SK-N-SH (cell line): ENCODE measurements at regions not wholly inside any gene's neighbourhood (a gene's known extent, or its start where the extent isn't known, plus 50 kb on each side); places are given as distances from the start of the nearest gene placed in this dataset.

Source experiments
- CHD2 ChIP-seq: fragments of 150-350 bp; IDR thresholded peaks from 2 replicates; pipeline ENCODE4 v1.6.1; 2018; ENCODE audit warnings: low read length; ENCODE audit not compliant: partially characterized antibody
- CTCF ChIP-seq: fragments of 200-600 bp; sonication (generic); IDR thresholded peaks from 2 replicates; pipeline ENCODE4 v1.6.1; 2017; ENCODE audit warnings: antibody characterized with exemption, mild to moderate bottlenecking, moderate library complexity
- EP300 ChIP-seq, 2 experiments: IDR thresholded peaks; 2 replicates each; pipeline versions ENCODE4 v1.4.0 to v1.6.1; 2012; ENCODE audit warnings: borderline replicate concordance in 1 of 2, low read depth in 1 of 2, low read length in 1 of 2
- NRF1 ChIP-seq: IDR thresholded peaks from 2 replicates; pipeline ENCODE4 v1.6.1; 2012; ENCODE audit warnings: low read depth, mild to moderate bottlenecking, low read length

GRCh38 chr1:3989465-3989864 is 89.4 kb upstream of the C1orf174 start:
- TF ChIP-seq EP300 (IDR thresholded peaks at IDR 0.05; ENCODE audit: borderline replicate concordance in 1 of 2, low read depth in 1 of 2, low read length in 1 of 2) = no peak
- TF ChIP-seq CHD2 = no peak
- TF ChIP-seq CTCF = no peak
- TF ChIP-seq NRF1 = no peak
